CD14-positive monocyte (primary cell): ENCODE measurements at regions not wholly inside any gene's neighbourhood (a gene's known extent, or its start where the extent isn't known, plus 50 kb on each side); places are given as distances from the start of the nearest gene placed in this dataset.
"Not testable (repeated sequence)": the region's sequence is repeated elsewhere in the genome, so short reads cannot be mapped to it uniquely, and the experiment has no call there.

Experiments
- DNase-seq, 3 donors: peaks; one replicate each; pipeline ENCODE4 v3.0.0-alpha.2; 2011 to 2022
- H2AFZ ChIP-seq: 2 replicates; pipeline ENCODE4 v1.6.0; 2012; ENCODE audit warnings: mild to moderate bottlenecking, low read depth, low read length, inconsistent platforms; ENCODE audit not compliant: insufficient read depth, poor library complexity, severe bottlenecking
- H3K27ac ChIP-seq, 2 donors: 1 replicate in 1 of 2; 2 replicates in 1 of 2; pipeline ENCODE4 v1.5.1; 2012 to 2013; ENCODE audit warnings: low read length in 2 of 2, control low read depth in 1 of 2, inconsistent platforms in 1 of 2, low read depth in 1 of 2, mild to moderate bottlenecking in 1 of 2
- H3K27me3 ChIP-seq, 2 donors: one replicate each; pipeline versions ENCODE4 v1.6.0 to v1.6.1; 2011 to 2013; ENCODE audit warnings: low read length in 2 of 2; ENCODE audit not compliant: control insufficient read depth in 2 of 2, insufficient read depth in 2 of 2
- H3K36me3 ChIP-seq, 2 donors: replicated peaks in 1 of 2; 1 replicate in 1 of 2; 2 replicates in 1 of 2; pipeline versions ENCODE4 v1.5.1 to v1.6.1; 2012 to 2013; ENCODE audit warnings: low read length in 2 of 2, control low read depth in 1 of 2, inconsistent platforms in 1 of 2, mild to moderate bottlenecking in 1 of 2; ENCODE audit not compliant: insufficient read depth in 2 of 2, control insufficient read depth in 1 of 2
- H3K4me1 ChIP-seq, 2 donors: 1 replicate in 1 of 2; 2 replicates in 1 of 2; pipeline versions ENCODE4 v1.5.1 to v1.6.1; 2012 to 2013; ENCODE audit warnings: low read length in 2 of 2, control low read depth in 1 of 2, inconsistent platforms in 1 of 2, mild to moderate bottlenecking in 1 of 2, moderate library complexity in 1 of 2; ENCODE audit not compliant: insufficient read depth in 2 of 2, control insufficient read depth in 1 of 2
- H3K4me2 ChIP-seq: replicated peaks from 2 replicates; pipeline ENCODE3; 2012; ENCODE audit warnings: low read length, moderate library complexity, mild to moderate bottlenecking; ENCODE audit not compliant: poor library complexity, severe bottlenecking; ENCODE audit errors: extremely low read depth
- H3K4me3 ChIP-seq, 3 experiments: fragments of 200-600 bp in 1 of 3; sonication (generic) in 1 of 3; replicated peaks in 1 of 3; 1 replicate in 2 of 3; 2 replicates in 1 of 3; pipeline ENCODE4 v1.5.1; 2011 to 2013; ENCODE audit warnings: low read length in 3 of 3, mild to moderate bottlenecking in 3 of 3, control low read depth in 2 of 3, low read depth in 2 of 3, inconsistent platforms in 1 of 3, moderate library complexity in 1 of 3
- H3K79me2 ChIP-seq: 2 replicates; pipeline ENCODE4 v1.6.0; 2012; ENCODE audit warnings: mild to moderate bottlenecking, control low read depth, inconsistent platforms, low read length, moderate library complexity; ENCODE audit not compliant: insufficient read depth
- H3K9ac ChIP-seq: 2 replicates; pipeline ENCODE4 v1.6.0; 2017; ENCODE audit warnings: low read length, mild to moderate bottlenecking; ENCODE audit not compliant: insufficient read depth, poor library complexity, severe bottlenecking
- H3K9me3 ChIP-seq, 2 donors: replicated peaks in 1 of 2; 1 replicate in 1 of 2; 2 replicates in 1 of 2; pipeline versions ENCODE4 v1.5.1 to v1.6.1; 2012 to 2013; ENCODE audit warnings: low read length in 2 of 2, control low read depth in 1 of 2; ENCODE audit not compliant: control insufficient read depth in 1 of 2, insufficient read depth in 1 of 2
- H4K20me1 ChIP-seq: 2 replicates; pipeline ENCODE4 v1.6.0; 2012; ENCODE audit warnings: mild to moderate bottlenecking, low read length, control low read depth, moderate library complexity; ENCODE audit not compliant: insufficient read depth
- H3K27ac Mint-ChIP-seq, 7 donors: one replicate each; pipeline ENCODE4 v1.8.0; 2020; ENCODE audit warnings: mild to moderate bottlenecking in 7 of 7, mixed read lengths in 7 of 7, moderate library complexity in 6 of 7, inconsistent platforms in 2 of 7
- H3K27me3 Mint-ChIP-seq, 3 donors: one replicate each; pipeline ENCODE4 v1.8.0; 2021 to 2022; ENCODE audit warnings: low read depth in 3 of 3, mild to moderate bottlenecking in 3 of 3, mixed read lengths in 3 of 3, moderate library complexity in 3 of 3, inconsistent platforms in 1 of 3
- H3K36me3 Mint-ChIP-seq, 2 donors: one replicate each; pipeline ENCODE4 v1.8.0; 2020; ENCODE audit warnings: mixed read lengths in 2 of 2, inconsistent platforms in 1 of 2, mild to moderate bottlenecking in 1 of 2
- H3K4me1 Mint-ChIP-seq: one replicate; pipeline ENCODE4 v1.8.0; 2020; ENCODE audit warnings: mild to moderate bottlenecking, mixed read lengths
- H3K4me3 Mint-ChIP-seq, 2 donors: one replicate each; pipeline ENCODE4 v1.8.0; 2020; ENCODE audit warnings: mild to moderate bottlenecking in 2 of 2, mixed read lengths in 2 of 2, moderate library complexity in 1 of 2
- H3K9me3 Mint-ChIP-seq, 7 donors: one replicate each; pipeline ENCODE4 v1.8.0; 2020 to 2022; ENCODE audit warnings: mixed read lengths in 7 of 7, mild to moderate bottlenecking in 6 of 7, moderate library complexity in 6 of 7, inconsistent platforms in 2 of 7
- WGBS: methylation state at CpG from one replicate; pipeline ENCODE4 v1.1.5; 2013; ENCODE audit warnings: missing lambda C conversion rate; ENCODE audit not compliant: insufficient coverage; 5-methylcytosine and 5-hydroxymethylcytosine counted together
- intact Hi-C, 2 donors: fragments of 100-400 bp; cut with micrococcal nuclease; formaldehyde crosslinking; loops; one replicate each; pipeline versions ENCODE4 v1.15.0 to v1.15.1; 2023
- TF ChIP-seq, protein P1 (sequence below): fragments of 200-600 bp; IDR thresholded peaks from one replicate; pipeline ENCODE4 v1.8.0; 2022; ENCODE audit warnings: antibody characterized with exemption, mild to moderate bottlenecking

DNA sequence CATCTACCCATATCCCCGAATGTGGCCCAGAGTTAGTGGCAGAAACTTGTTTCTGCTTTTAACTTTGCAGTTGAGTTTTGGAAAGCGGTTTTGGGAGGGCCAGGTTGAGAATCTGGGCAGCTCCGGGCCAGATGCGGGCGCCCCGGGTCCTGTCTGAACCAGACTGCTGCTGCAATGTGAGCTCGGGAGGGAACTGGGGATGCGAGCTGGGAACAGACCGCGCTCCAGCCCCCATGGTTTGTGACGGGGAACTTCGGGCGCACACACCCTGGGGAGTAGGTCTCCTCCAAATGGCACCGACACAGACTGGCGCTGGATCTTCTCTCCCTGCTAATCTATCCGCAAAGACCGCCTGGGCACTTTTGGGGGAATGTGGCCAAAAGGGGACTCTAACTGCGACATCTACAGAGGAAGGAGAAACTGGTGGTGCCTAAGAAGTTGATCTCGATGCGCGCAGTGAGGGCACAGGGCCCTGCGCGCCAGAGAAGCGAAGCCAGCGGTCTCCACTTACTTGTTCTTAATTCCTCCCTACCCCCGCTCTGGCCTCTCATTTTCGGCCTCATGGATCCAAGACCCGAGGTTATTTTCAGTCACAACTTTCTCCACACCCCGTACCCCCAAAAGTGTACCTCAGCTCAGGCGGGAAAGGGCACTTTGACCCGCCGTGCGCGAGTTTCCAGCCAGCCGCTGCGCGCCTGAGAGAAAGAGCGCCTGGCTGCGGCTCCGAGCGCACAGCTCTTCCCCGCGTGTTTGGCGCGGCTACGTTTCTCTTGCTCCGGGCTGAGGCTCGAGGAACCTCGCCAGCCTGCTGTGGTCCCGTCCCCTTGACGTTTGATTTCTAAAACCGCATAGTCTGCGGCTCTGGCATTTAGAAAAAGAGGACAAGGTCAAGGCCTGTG, 411.0 kb upstream of the ESRRG start:
- Histone ChIP-seq H3K27ac (no peak overlapping the region), H4K20me1 (no peaks in the 10 kb centered on the region), H3K4me3 (no peak overlapping the region), H3K4me2 (no peak overlapping the region), H3K79me2 (no peaks in the 10 kb centered on the region), H3K4me1 (no peaks in the 10 kb centered on the region), H3K36me3 (no peaks in the 10 kb centered on the region), H3K9me3 (peaks cover 8 to 33% of the 10 kb centered on the region in 2 donors), H3K27me3 (peaks cover 32 to 64% of the 10 kb centered on the region in 2 donors), H2AFZ (no peak overlapping the region), H3K9ac (no peak overlapping the region)
- intact Hi-C loops: no loop called here
- peak overlapping the region in 1 of 2 donors; percentile 89 for H3K4me3 Mint-ChIP-seq
- H3K9me3 Mint-ChIP-seq: peaks cover 0 to 26% (median 19%) of the 10 kb centered on the region in 7 donors
- H3K27me3 Mint-ChIP-seq: peaks cover 70 to 73% (median 72%) of the 10 kb centered on the region in 3 donors
- H3K4me1 Mint-ChIP-seq: peaks cover 4% of the 10 kb centered on the region
- no peak overlapping the region for H3K27ac Mint-ChIP-seq
- 2% methylated on average over 43 of the region's 53 CpGs for WGBS
- DNase-seq: no peak
- TF ChIP-seq, protein P1, sequence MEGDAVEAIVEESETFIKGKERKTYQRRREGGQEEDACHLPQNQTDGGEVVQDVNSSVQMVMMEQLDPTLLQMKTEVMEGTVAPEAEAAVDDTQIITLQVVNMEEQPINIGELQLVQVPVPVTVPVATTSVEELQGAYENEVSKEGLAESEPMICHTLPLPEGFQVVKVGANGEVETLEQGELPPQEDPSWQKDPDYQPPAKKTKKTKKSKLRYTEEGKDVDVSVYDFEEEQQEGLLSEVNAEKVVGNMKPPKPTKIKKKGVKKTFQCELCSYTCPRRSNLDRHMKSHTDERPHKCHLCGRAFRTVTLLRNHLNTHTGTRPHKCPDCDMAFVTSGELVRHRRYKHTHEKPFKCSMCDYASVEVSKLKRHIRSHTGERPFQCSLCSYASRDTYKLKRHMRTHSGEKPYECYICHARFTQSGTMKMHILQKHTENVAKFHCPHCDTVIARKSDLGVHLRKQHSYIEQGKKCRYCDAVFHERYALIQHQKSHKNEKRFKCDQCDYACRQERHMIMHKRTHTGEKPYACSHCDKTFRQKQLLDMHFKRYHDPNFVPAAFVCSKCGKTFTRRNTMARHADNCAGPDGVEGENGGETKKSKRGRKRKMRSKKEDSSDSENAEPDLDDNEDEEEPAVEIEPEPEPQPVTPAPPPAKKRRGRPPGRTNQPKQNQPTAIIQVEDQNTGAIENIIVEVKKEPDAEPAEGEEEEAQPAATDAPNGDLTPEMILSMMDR: no peak
- peaks cover 0 to 5% of the 10 kb centered on the region in 2 donors for H3K36me3 Mint-ChIP-seq

DNA sequence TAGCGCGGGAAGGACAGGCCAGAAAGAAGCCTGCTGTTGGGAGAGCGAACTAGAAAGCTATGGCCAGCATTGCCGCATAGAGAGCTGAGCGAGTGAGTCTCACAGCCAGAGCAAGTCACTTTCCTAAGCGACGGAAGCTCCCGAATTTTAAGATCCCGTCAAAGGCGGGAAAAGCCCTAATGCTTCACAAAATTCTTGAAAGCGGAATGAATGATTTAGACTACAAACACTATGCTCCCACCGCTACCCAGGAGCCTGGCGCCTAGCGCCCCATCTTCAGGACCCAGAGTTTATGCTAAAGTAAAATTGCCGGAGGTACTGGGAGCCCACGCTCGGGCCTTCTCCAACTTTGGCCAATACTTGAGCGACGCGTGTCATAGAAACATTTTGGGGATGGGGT, 409.9 kb upstream of the ESRRG start:
- Histone ChIP-seq H3K4me1 (no peaks in the 10 kb centered on the region), H3K27me3 (peaks cover 21 to 53% of the 10 kb centered on the region in 2 donors), H3K4me3 (no peak overlapping the region), H3K4me2 (no peak overlapping the region), H3K9ac (no peak overlapping the region), H2AFZ (no peak overlapping the region), H3K36me3 (no peaks in the 10 kb centered on the region), H3K27ac (no peak overlapping the region), H4K20me1 (no peaks in the 10 kb centered on the region), H3K9me3 (peaks cover 1 to 22% of the 10 kb centered on the region in 2 donors), H3K79me2 (no peaks in the 10 kb centered on the region)
- Mint-ChIP-seq H3K9me3 (peaks cover 0 to 19% (median 15%) of the 10 kb centered on the region in 7 donors), H3K27ac (peak overlapping the region in 1 of 7 donors; percentile 59), H3K4me3 (peak overlapping the region in 1 of 2 donors; percentile 89), H3K27me3 (peaks cover 59 to 64% (median 62%) of the 10 kb centered on the region in 3 donors), H3K4me1 (peaks cover 4% of the 10 kb centered on the region), H3K36me3 (peaks cover 0 to 5% of the 10 kb centered on the region in 2 donors)
- 73% methylated on average over 14 of the region's 20 CpGs for WGBS
- no peak for DNase-seq
- TF ChIP-seq, protein P1: no peak
- intact Hi-C loops: no loop called here

DNA sequence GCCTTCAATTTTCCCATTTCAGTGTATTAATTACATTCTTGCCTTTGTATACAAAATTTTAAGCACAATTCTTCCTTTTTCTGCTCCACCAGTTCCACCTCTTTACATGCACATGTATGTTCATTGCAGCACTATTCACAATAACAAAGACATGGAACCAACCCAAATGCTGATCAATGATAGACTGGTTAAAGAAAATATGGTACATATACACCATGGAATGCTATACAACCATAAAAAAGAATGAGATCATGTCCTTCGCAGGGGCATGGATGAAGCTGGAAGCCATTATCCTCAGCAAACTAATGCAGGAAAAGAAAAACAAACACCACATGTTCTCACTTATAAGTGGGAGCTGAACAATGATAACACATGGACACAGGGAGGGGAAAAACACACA, 400.1 kb upstream of the ESRRG start:
- intact Hi-C loops, H3K4me3 Mint-ChIP-seq, DNase-seq, H3K36me3 Mint-ChIP-seq, H3K27me3 ChIP-seq, H3K4me3 ChIP-seq, H3K4me1 ChIP-seq, H3K27me3 Mint-ChIP-seq, H3K9me3 Mint-ChIP-seq, H3K9ac ChIP-seq, H3K4me1 Mint-ChIP-seq, H3K27ac Mint-ChIP-seq, H3K9me3 ChIP-seq, H3K36me3 ChIP-seq, H3K27ac ChIP-seq, H3K4me2 ChIP-seq, H3K79me2 ChIP-seq, H2AFZ ChIP-seq, H4K20me1 ChIP-seq: not testable (repeated sequence)
- no CpG with 5 or more reads among the region's 1 CpG for WGBS
